GM12891 (cell line): ENCODE measurements at regions not wholly inside any gene's neighbourhood (a gene's known extent, or its start where the extent isn't known, plus 50 kb on each side); places are given as distances from the start of the nearest gene placed in this dataset.

ENCODE experiments used
- POLR2A ChIP-seq: IDR thresholded peaks from 2 replicates; pipeline ENCODE4 v1.6.1; 2011; ENCODE audit warnings: low read depth, low read length, control low read depth
- POLR2AphosphoS5 ChIP-seq: IDR thresholded peaks from 2 replicates; pipeline ENCODE4 v1.6.1; 2011; ENCODE audit warnings: low read depth, low read length, control low read depth
- TAF1 ChIP-seq: IDR thresholded peaks from 2 replicates; pipeline ENCODE4 v1.6.1; 2011; ENCODE audit warnings: low read depth, low read length, control low read depth

DNA sequence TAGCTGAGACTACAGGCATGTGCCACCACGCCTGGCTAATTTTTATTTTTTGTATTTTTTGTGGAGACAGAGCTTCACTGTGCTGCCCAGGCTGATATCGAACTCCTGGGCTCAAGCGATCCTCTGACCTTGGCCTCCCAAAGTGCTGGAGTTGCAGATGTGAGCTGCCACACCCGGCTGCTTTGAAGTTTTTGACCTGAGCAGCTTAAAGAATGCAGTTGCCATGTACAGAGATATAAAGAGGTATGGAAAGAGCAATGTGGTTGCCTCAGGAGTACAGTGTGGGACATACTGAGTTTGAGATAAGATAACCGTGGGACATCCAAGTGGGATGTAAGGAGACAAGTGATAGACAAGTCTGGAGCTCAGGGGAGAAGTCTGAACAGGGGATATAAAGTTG is 82.7 kb upstream of the LSM14A start:
- TF ChIP-seq POLR2AphosphoS5 (no peak), POLR2A (no peak), TAF1 (no peak)
